ENCODE measurements at regions not wholly inside any gene's neighbourhood (a gene's known extent, or its start where the extent isn't known, plus 50 kb on each side); places are given as distances from the start of the nearest gene placed in this dataset.

DNA sequence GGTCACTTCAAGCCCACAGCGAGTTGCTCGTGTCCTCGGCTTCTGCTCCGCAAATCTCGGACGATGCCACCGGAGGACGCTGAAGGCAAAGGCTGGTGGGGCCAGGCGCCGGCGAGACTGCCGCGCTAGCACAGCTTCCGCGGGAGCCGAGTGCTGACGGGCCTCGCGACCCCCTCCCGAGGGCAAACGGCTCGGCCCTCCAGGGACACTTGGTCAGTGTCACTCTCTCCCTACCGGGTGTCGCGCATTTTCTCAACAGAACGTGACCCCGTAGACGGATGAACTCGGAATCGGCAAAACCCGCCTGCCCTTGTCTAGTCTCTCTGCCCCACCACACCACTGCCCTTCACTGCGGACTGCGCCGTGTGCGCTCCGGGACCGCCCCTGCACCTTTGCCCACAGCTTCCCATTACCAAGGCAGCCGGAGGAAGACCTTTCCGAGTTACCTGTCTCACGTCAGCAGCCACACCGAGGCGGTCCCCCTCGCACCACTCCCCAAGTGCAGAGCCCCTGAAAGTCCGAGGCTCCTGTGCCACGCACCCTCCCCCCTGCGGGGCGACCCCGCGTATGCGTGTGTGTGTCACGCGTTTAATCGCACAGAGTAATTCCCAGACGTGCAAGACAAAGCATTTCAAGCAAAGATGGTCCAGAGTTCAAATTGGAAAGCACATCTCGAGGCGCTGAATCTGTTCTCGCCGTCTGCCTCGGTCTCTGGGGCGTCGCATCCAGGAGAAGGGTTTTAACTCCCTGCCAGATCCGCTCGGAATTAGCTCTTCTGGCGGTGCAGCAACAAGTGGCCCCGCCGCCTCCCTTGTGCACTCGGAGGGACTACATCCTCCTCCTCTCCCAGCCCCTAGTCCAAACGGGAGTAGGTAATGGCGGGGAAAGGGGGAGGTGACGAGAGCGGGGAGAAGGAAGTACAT lies 245.0 kb upstream of the TOPAZ1 start:
- DNase-seq (ENCODE audit: low spot score) (no peak), ATAC-seq (peak in 1 of 2 donors; percentile 63)
- peaks cover 60 to 77% of the 10 kb centered on the region in 2 donors for H3K27me3 Mint-ChIP-seq
- peak overlapping the region; percentile 48 for H3K4me3 Mint-ChIP-seq
- H3K36me3 Mint-ChIP-seq: no peaks in the 10 kb centered on the region
- H3K4me1 Mint-ChIP-seq (ENCODE audit: low read depth in 2 of 2): peaks cover 12 to 20% of the 10 kb centered on the region in 2 donors
- H3K27ac Mint-ChIP-seq: no peak overlapping the region
- no peaks in the 10 kb centered on the region for H3K9me3 Mint-ChIP-seq

DNA sequence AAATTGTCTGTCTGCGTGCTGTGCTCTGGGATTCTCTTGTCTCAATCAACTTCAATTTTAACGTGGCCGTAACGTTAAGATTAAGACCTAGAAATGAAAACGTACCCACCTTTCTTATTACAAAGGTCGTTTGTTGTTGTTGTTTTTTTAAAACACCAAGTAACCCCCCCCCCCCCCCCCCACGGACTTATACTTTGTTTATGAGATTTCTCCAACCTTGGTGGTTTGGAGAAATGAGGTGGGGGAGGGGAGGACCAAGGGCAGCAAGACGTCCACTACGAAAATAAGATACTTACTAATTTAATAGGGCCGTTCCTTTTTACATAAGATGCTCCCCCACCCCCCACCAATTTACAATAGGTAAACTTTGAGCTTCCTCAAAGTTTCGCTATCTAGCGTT lies 244.4 kb upstream of the TOPAZ1 start:
- H3K9me3 Mint-ChIP-seq: no peaks in the 10 kb centered on the region
- no peaks in the 10 kb centered on the region for H3K36me3 Mint-ChIP-seq
- DNase-seq (ENCODE audit: low spot score) (no peak), ATAC-seq (no peak)
- H3K4me3 Mint-ChIP-seq: peak overlapping the region; percentile 48
- H3K27me3 Mint-ChIP-seq: peaks cover 62 to 77% of the 10 kb centered on the region in 2 donors
- H3K27ac Mint-ChIP-seq: no peak overlapping the region
- H3K4me1 Mint-ChIP-seq (ENCODE audit: low read depth in 2 of 2): peaks cover 12 to 20% of the 10 kb centered on the region in 2 donors

DNA sequence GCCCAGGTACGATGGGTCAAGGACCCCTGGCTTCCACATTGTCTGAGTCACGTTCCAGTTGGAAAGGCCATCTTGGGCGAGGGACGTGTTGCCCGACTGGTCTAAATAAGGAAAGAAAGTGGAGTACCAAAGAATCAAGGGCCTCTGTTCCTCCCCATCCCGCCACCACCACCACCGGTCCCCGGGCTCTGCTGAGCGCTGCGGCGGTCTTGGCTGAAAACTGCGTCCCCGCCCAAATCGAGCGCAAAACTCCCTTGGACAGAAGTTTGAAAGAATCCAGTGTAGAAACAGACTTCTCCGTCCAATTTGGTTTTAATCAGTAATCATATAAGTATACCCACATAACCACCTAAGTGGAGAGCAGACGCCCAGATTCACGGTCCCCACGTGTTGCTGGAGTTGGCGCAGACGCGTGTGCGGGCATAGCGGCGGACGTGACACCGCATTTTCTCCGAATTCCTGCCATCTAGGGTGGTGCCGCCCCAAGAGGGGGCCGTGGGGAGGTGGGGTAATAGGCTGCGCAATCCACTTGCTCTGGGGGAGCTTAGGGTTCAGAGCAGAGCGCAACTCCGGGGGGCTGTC lies 243.8 kb upstream of the TOPAZ1 start:
- Mint-ChIP-seq H3K27me3 (peaks cover 65 to 79% of the 10 kb centered on the region in 2 donors), H3K9me3 (no peaks in the 10 kb centered on the region), H3K27ac (no peak overlapping the region), H3K4me1 (ENCODE audit: low read depth in 2 of 2) (peaks cover 12 to 20% of the 10 kb centered on the region in 2 donors), H3K4me3 (peak overlapping the region; percentile 11), H3K36me3 (no peaks in the 10 kb centered on the region)
- DNase-seq (ENCODE audit: low spot score): no peak
- no peak for ATAC-seq

DNA sequence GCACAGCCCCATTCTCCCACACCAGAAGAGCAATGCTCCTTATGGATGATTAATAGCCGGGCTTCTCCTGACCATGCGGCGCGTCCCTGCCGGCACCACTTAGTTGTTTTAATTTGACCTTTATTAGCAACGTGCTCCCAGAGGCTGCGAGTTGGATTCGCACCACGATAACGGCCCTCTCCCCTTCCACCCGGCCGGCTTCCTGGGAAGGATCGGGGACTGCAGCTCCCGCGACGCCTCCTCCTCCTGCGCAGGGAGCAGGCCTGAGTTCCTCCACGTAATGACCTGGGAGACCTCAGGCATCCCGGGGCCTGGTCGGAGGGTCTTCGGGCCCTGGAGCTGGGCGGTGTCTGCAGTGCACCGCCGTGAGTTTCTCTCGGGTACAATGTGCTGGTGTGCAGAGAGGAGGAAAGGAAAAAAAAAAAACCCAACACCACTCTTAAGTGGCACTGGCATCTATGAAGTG lies 243.3 kb upstream of the TOPAZ1 start:
- ATAC-seq (no peak), DNase-seq (ENCODE audit: low spot score) (no peak)
- H3K4me1 Mint-ChIP-seq (ENCODE audit: low read depth in 2 of 2): peaks cover 12 to 20% of the 10 kb centered on the region in 2 donors
- H3K36me3 Mint-ChIP-seq: no peaks in the 10 kb centered on the region
- H3K9me3 Mint-ChIP-seq: no peaks in the 10 kb centered on the region
- peak overlapping the region; percentile 11 for H3K4me3 Mint-ChIP-seq
- H3K27me3 Mint-ChIP-seq: peaks cover 66 to 79% of the 10 kb centered on the region in 2 donors
- H3K27ac Mint-ChIP-seq: no peak overlapping the region

DNA sequence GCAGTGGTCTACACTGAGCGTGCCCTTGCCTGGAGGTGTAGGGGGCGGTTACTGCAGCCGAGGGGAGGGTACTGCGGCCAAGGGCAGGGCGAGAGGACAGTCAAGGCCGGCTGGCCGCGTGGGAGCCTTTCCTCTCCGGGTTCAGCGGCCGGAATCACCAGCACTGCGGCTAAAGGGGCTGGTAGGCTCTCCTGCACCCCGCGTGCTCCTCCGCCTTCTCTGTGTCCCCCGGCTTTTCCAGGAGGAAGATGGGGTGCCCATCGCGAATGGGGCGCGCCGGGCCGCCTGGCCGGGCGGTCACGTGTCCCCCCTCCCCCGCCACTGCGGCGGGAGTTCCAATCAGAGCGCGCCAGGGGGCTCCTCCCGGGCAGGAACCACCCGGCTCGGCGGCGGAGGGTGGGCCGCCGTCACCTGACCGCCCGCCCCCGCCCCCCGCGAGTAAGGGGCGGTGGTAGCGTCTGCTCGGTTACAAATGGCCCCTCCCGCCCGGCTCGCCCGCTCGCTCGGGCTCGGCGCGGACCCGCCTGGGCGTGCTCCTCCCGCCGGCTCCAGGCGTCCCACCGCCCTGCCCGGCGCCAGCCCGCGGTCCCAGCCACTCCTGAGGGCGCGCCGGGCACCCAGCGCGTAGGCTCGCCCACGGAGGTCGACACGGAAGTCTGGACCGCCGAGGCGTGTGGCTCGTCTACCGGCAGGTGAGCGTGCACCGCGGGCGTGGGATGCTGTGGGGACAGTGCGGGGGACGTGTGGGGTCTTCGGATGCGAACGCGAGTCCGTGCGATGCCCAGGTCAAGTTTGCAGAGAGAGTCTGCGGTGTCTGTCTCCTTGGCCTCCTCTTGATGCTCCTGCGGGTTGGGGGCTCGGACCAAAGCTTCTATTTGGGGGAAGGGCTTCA lies 242.6 kb upstream of the TOPAZ1 start:
- no peaks in the 10 kb centered on the region for H3K36me3 Mint-ChIP-seq
- no peak overlapping the region for H3K4me3 Mint-ChIP-seq
- H3K9me3 Mint-ChIP-seq: no peaks in the 10 kb centered on the region
- peaks cover 63 to 75% of the 10 kb centered on the region in 2 donors for H3K27me3 Mint-ChIP-seq
- DNase-seq (ENCODE audit: low spot score) (no peak), ATAC-seq (no peak)
- peaks cover 12 to 20% of the 10 kb centered on the region in 2 donors for H3K4me1 Mint-ChIP-seq (ENCODE audit: low read depth in 2 of 2)
- no peak overlapping the region for H3K27ac Mint-ChIP-seq

DNA sequence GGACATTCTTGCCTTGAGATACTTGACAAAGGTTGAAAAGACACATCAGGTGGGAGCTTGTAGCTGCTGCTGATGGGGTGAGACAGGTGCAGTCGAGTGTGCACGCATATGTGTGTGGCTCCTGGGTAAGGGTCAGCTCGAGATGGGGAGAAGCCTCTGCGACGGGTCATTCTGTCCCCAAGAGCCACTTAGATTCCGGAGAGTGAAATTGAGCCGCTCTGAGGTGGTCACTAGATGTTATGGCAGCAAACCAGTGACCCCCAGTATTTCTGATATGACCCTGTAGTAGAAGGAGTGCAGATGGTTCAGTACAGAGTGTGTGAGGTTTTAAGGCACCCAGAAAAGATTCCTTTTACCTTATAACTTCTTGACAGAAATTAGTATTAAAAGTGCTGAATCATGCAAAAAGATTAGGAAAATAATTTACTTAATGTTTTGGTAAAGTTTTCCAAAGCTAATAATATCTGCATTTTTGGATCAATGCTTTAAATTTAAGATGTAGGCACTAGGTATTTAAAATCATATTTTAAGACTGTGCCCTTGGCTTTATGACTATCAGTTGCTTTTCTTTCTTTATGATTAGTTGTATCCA lies 241.9 kb upstream of the TOPAZ1 start:
- peaks cover 6 to 16% of the 10 kb centered on the region in 2 donors for H3K4me1 Mint-ChIP-seq (ENCODE audit: low read depth in 2 of 2)
- DNase-seq (ENCODE audit: low spot score) (no peak), ATAC-seq (no peak)
- no peaks in the 10 kb centered on the region for H3K9me3 Mint-ChIP-seq
- H3K36me3 Mint-ChIP-seq: no peaks in the 10 kb centered on the region
- H3K4me3 Mint-ChIP-seq: no peak overlapping the region
- H3K27me3 Mint-ChIP-seq: peaks cover 62 to 74% of the 10 kb centered on the region in 2 donors
- no peak overlapping the region for H3K27ac Mint-ChIP-seq

DNA sequence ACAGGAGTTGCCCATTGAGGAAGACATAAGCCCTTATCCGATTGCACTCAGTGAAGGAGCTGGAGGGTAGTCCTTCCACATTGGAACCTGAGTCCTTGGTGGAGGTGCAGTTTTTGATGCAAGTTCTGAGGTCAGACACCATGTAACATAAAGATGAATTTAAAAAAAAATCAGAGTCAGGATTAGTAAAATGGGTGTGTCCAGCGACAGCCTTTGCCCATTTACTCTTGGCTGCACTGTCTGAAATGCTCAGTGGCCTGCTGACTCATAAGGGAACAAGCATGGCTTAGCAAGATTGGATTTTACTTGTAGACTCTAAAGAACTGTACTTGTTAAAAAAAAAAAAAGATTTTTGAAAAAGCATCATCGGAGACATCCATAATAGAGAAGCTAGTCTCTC lies 241.1 kb upstream of the TOPAZ1 start:
- H3K27ac Mint-ChIP-seq: no peak overlapping the region
- peaks cover 64 to 76% of the 10 kb centered on the region in 2 donors for H3K27me3 Mint-ChIP-seq
- ATAC-seq (no peak), DNase-seq (ENCODE audit: low spot score) (no peak)
- H3K4me3 Mint-ChIP-seq: no peak overlapping the region
- H3K9me3 Mint-ChIP-seq: no peaks in the 10 kb centered on the region
- H3K36me3 Mint-ChIP-seq: no peaks in the 10 kb centered on the region
- H3K4me1 Mint-ChIP-seq (ENCODE audit: low read depth in 2 of 2): peaks cover 6 to 16% of the 10 kb centered on the region in 2 donors

DNA sequence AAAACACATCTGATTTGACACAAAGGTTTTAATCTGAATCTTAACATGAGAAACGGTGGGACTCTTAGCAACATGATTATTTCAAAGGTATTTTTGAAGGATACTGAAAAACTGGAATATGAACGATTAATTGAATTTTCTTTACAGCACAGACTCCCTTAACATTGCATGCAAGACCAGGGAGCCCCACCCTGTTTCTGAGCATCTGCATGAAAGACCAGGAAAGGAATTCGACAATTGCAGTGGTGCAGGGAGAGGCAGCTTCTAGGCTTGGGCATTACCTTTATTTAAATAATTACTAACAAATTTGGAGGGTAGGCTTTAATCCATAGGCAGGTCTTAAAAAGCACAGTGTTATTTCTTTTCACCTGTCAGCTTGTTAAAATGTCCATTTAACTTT lies 240.6 kb upstream of the TOPAZ1 start:
- H3K4me1 Mint-ChIP-seq (ENCODE audit: low read depth in 2 of 2): peaks cover 6 to 12% of the 10 kb centered on the region in 2 donors
- H3K4me3 Mint-ChIP-seq: no peak overlapping the region
- H3K27ac Mint-ChIP-seq: no peak overlapping the region
- no peaks in the 10 kb centered on the region for H3K36me3 Mint-ChIP-seq
- no peaks in the 10 kb centered on the region for H3K9me3 Mint-ChIP-seq
- no peak for ATAC-seq
- DNase-seq (ENCODE audit: low spot score): no peak
- H3K27me3 Mint-ChIP-seq: peaks cover 60 to 76% of the 10 kb centered on the region in 2 donors

DNA sequence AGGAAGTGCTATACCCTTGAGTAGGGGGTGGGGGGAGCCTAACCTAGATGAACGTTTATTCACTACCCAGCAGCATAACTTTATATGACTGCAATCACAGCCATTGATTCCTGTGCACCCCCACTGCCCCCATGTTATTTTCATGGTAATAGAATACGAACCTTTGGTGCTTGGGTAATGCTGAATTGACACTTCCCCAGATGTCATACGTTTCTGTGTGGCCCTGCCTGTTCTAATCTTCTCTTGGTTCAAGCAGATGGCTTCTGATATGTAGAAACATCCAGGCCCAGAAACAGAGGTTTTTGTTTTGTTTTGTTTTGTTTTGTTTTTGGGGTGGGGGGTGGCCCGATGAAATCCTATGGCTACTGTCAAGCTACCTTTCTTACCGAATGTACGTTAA lies 237.9 kb upstream of the TOPAZ1 start:
- H3K27me3 Mint-ChIP-seq: peaks cover 43 to 58% of the 10 kb centered on the region in 2 donors
- H3K36me3 Mint-ChIP-seq: no peaks in the 10 kb centered on the region
- H3K4me3 Mint-ChIP-seq: no peak overlapping the region
- H3K4me1 Mint-ChIP-seq (ENCODE audit: low read depth in 2 of 2): no peaks in the 10 kb centered on the region
- no peak for DNase-seq (ENCODE audit: low spot score)
- no peak for ATAC-seq
- H3K9me3 Mint-ChIP-seq: no peaks in the 10 kb centered on the region
- H3K27ac Mint-ChIP-seq: no peak overlapping the region

DNA sequence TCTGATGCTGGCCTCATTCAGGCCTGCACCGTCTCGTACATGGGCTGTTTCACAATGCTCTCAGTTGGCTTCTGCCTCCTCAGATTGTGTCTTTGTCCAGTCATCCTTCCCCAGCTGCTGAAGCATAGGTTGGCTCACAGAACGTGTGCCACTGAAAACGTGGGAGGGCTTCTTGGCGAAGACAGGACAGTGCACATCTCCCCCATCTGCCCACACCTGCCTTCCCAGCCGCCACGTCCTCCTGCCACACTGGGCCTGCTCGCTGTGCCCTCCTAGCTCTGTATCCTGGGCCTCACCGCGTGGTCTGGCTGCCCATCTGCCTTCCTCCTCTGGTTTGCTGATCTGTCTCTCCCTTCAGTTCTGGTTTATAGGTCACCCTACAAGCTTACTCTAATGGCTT lies 230.0 kb upstream of the TOPAZ1 start:
- Mint-ChIP-seq H3K4me1 (ENCODE audit: low read depth in 2 of 2) (no peaks in the 10 kb centered on the region), H3K36me3 (no peaks in the 10 kb centered on the region), H3K4me3 (no peak overlapping the region), H3K27me3 (peaks cover 23 to 27% of the 10 kb centered on the region in 2 donors), H3K27ac (no peak overlapping the region), H3K9me3 (no peaks in the 10 kb centered on the region)
- DNase-seq (ENCODE audit: low spot score): no peak
- ATAC-seq: no peak

DNA sequence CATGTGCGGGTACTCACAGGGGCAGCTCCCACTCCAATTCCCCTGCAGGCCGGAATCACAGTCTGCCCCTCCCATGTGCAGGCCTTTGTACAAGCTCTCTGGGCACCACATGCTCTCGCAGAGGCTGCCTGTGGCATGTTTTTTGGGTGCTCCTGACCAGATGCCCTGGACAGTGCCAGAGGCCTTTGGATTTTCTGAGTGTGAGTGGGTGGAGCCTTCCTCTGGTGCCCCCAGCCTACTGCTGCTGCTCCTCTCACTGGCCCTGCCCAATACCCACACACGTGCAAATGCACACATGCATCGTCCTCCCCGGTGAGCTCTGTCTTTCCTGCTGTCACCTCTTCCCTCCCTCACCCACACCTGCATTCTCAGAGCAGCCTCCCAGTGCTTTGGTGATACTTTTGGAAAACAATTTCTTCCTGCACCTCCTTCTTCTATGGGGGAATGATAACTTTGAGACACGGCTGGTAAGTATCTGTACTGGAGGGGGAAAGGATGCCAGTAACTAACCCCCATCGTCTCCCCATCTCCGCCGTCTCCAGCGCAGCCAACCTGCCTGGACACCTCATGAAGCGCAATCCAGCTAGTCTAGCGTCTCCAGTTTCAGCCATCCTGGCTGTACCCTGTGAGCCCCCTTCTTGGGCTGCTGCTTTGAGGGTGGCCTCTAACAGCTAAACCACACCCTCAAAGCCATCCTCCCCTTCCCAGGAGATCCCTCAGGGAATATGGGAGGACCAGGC lies 229.4 kb upstream of the TOPAZ1 start:
- Mint-ChIP-seq H3K36me3 (no peaks in the 10 kb centered on the region), H3K9me3 (no peaks in the 10 kb centered on the region), H3K27me3 (peaks cover 24 to 30% of the 10 kb centered on the region in 2 donors), H3K27ac (no peak overlapping the region), H3K4me3 (no peak overlapping the region), H3K4me1 (ENCODE audit: low read depth in 2 of 2) (no peaks in the 10 kb centered on the region)
- ATAC-seq (no peak), DNase-seq (ENCODE audit: low spot score) (no peak)

DNA sequence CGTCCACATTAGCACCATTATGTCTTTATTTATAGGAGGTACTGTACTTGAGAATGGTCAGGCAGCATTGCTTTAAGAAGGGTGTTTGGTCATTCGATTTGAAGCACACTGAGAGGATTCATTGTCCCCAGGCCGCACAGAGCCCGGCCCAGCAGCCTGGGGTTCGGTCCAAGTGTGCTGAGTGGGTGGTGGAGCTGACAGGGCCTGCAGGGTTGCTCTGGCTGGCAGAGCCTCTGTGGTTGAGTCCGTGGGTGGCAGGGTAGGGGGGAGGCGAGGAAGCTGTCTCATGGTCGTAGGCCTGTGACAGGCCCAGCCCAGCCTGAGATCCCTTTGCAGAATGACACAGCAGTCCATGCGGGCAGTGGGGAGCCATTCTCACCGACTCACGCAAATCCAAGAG lies 227.7 kb upstream of the TOPAZ1 start:
- no peaks in the 10 kb centered on the region for H3K36me3 Mint-ChIP-seq
- no peak overlapping the region for H3K27ac Mint-ChIP-seq
- H3K4me1 Mint-ChIP-seq (ENCODE audit: low read depth in 2 of 2): no peaks in the 10 kb centered on the region
- ATAC-seq (no peak), DNase-seq (ENCODE audit: low spot score) (no peak)
- H3K4me3 Mint-ChIP-seq: no peak overlapping the region
- peaks cover 25 to 40% of the 10 kb centered on the region in 2 donors for H3K27me3 Mint-ChIP-seq
- no peaks in the 10 kb centered on the region for H3K9me3 Mint-ChIP-seq

DNA sequence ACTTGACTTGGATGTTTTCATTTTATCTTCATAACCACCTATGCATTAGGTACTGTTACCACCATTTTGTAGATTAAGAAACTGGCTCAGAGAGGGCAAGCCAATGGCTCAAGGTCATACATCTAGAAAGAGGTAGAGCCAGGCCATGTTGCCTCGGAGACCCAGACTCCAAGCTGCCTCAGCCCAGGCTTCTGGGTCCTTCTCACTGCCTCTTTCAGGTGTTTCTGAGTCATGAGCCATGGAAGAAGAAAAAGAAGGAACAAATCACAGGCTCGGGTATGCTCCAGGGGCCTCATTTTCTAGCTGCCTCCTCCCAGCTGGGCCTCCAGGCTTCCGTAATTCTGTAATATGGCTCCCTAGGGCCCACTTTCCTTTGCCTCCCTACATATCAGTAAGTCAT lies 226.5 kb upstream of the TOPAZ1 start:
- H3K36me3 Mint-ChIP-seq: no peaks in the 10 kb centered on the region
- H3K4me1 Mint-ChIP-seq (ENCODE audit: low read depth in 2 of 2): no peaks in the 10 kb centered on the region
- ATAC-seq: no peak
- H3K9me3 Mint-ChIP-seq: no peaks in the 10 kb centered on the region
- no peak overlapping the region for H3K27ac Mint-ChIP-seq
- H3K4me3 Mint-ChIP-seq: no peak overlapping the region
- no peak for DNase-seq (ENCODE audit: low spot score)
- H3K27me3 Mint-ChIP-seq: peaks cover 34 to 47% of the 10 kb centered on the region in 2 donors

All from natural killer cell treated with Interleukin-12 subunit alpha and Interleukin-12 subunit beta and Interleukin-15 and Interleukin-18, amount 100 ng/mL, for 72 hours (primary cell).